GM18498 (cell line): ENCODE measurements at regions not wholly inside any gene's neighbourhood (a gene's known extent, or its start where the extent isn't known, plus 50 kb on each side); places are given as distances from the start of the nearest gene placed in this dataset.
"Not testable (repeated sequence)": the region's sequence is repeated elsewhere in the genome, so short reads cannot be mapped to it uniquely, and the experiment has no call there.

Experiments
- ATAC-seq: cut with Tn5 transposase; IDR thresholded peaks from one replicate; pipeline ENCODE4 v1.9.1; 2021; ENCODE audit warnings: mild to moderate bottlenecking, moderate library complexity; ENCODE audit not compliant: unreplicated experiment

GRCh38 chr3:99586701-99587100 is 51.7 kb upstream of the COL8A1 start:
- no peak for ATAC-seq

GRCh38 chr3:99579965-99580364 is 58.4 kb upstream of the COL8A1 start:
- ATAC-seq, result no peak

- ATAC-seq, result no peak
These were observed 59.1 kb upstream of the COL8A1 start for GRCh38 chr3:99579246-99579645.

DNA sequence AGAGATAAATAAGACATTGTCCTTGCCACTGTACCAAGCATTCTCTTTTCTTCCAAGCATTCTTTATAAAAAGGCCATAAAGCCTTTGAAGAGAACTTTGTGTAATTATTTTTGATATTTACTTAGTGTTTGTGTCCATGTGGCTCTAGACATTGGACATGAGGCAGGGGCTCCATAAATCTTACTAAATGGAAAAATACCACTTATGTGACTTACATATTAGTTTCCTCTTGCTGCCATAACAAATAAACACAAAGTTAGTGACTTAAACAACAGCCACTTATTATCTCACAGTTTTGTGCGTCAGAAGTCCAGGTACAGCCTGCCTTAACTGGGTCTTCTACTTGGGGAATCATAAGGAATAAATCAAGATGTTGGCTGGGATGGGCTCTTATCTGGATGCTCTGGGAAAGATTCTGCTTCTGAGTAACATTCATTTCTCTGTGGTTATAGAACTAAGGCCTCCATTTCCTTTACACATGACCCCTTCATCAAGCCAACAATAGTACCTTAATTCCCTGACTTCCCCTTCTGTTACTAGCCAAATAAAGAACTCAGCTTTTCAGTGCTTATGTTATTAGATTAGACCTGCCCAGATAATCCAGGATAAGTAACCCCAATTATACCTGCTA is 59.9 kb upstream of the COL8A1 start:
- ATAC-seq, result no peak

- ATAC-seq, result no peak
These were observed 61.4 kb upstream of the COL8A1 start for GRCh38 chr3:99576904-99577559.

DNA sequence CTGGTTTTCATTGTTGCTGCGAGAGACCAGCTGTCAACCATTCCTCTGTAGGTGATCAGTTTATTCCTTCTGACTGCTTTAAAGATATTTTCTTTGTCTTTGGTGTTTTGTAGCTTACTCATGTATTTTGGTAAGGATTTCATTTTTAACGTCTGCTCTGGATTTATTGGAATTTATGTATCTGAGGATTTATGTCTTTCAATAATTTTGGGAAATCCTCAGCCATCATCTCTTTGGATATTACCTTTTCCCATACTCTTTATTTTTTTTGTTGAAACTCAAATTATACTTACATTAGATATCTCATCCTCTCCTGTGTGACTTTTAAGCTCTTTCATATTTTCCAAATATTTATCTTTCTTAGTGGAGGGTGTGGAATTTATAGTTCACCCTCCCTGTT is 62.7 kb upstream of the COL8A1 start:
- no peak for ATAC-seq

- ATAC-seq, result no peak
These were observed 68.3 kb upstream of the COL8A1 start for GRCh38 chr3:99570061-99570460.

DNA sequence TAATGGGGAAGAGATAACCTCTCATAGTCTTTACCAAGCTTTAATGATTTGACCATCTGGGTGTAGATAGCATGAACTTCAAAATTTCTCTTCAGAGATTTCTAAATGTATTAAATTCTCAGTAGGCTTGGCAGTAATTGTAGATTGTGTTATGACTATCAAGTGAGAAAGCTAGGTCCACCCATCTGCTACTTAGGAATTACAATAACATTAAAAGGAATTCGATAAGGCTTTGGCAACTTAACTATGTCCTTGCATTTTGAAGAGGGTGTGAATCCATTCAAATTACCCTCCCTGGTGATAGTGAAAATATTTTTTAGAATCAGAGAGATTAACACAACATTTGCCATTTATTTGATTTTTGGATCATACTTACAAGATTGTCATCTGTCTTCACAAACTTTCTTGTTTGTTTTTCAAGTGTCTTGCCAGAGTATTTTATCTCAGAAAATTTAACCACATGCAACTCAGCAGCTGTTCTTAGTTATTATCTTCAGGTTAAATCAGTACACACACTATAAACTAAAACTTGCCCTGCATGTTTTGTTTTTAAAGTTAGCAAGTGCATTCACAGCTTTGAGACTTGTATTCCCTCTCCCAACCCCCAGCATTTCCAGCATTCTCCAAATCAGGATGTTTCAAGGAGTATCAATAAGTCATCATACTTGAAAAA is 69.6 kb upstream of the COL8A1 start:
- ATAC-seq, result no peak

GRCh38 chr3:99565331-99565730 is 73.1 kb upstream of the COL8A1 start:
- no peak for ATAC-seq

- ATAC-seq, result no peak
These were observed 75.3 kb upstream of the COL8A1 start for GRCh38 chr3:99562990-99563607.

GRCh38 chr3:99562138-99562537 is 76.3 kb upstream of the COL8A1 start:
- no peak for ATAC-seq

GRCh38 chr3:99561056-99561455 is 77.3 kb upstream of the COL8A1 start:
- ATAC-seq, result no peak

DNA sequence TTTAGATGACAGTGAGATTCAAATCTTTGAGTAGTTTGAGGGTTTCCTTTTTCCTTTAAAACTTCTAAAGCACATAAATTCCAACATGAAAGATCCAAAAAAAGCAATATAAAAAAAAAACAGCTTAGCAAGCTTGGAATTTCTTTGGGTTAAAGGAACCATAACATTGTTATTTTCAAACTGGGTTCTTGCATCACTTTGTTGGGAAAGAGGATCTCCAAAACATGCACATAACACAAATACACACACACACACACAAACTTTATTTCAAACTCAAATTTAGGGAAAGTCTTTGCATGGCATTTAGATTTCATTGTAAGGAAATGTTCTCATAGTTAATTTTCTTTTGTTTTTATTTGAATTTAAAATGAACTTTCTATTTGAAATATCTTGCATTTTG is 79.2 kb upstream of the COL8A1 start:
- no peak for ATAC-seq

- not testable (repeated sequence) for ATAC-seq
These were observed 82.5 kb upstream of the COL8A1 start for GRCh38 chr3:99555885-99556284.

- no peak for ATAC-seq
These were observed 86.9 kb upstream of the COL8A1 start for GRCh38 chr3:99551520-99551919.

- no peak for ATAC-seq
These were observed 88.3 kb upstream of the COL8A1 start for GRCh38 chr3:99549957-99550603.

DNA sequence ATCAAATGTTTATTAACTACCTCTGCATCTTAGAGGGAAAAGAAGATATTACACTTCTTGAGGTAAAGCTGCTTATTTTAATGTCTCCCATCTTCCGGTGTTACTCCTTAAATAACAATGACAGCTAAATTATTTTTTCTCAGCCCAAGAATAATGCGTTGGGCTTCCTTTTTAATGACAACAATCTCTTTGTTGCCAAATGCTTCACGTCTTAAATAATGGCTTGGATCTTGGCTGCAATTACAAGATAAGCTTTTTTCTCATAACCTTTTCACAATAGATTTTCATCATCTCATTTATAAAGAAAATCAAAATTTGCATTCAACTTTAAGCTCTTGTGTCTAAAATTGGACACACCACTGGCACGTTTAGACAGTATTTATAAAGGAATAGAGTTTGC is 89.2 kb upstream of the COL8A1 start:
- no peak for ATAC-seq

DNA sequence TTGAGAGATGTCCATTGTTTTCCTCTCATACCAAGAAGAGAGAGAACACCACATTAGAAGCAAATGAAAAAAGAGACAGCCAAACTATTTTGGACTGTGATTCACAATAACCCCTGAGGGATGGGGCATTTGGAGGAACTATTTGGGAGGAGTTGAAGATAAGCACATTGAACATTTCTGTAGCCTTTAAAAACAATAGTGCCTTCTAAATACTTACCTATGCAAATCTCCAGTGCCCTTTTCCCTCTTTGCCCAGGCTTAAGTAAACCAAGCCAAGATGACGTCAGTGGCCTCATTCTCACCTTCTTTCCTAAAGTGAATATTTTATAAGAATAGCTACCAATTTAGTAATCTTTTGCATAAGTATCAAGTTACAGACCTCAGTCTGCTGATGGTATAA is 89.7 kb upstream of the COL8A1 start:
- ATAC-seq, result no peak

DNA sequence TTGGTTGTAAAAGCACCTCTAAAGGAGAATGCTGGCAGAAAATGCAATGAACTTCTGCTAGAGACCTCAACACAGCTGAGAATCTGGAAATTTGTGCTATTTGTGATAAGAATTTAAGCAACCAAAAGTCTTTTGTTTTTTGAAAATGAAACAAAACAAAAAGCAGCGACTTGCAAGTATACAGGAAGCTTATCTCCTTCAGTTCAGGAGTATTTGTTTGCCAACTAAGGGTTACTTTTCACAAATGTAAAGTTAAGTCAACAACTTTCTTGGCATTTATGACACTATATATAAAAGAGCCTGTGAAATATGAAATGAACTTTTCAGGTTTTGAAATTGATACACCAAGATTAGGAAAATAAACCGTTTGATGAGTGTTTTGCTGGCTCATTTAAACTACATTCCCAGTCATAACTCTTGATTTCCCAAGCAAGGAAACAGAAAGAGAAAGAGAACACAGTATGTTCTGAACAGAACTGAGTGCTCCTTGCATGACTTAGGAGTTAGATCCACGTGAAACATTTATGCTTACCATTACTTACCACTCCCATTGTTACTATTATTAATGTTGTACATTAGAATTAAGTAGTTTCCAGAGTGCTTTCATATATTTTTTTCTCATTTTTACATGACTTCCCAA is 92.3 kb upstream of the COL8A1 start:
- no peak for ATAC-seq

GRCh38 chr3:99544786-99545281 is 93.6 kb upstream of the COL8A1 start:
- no peak for ATAC-seq

- no peak for ATAC-seq
These were observed 94.6 kb upstream of the COL8A1 start for GRCh38 chr3:99543796-99544195.
